CD1c-positive myeloid dendritic cell (primary cell): ENCODE measurements at regions not wholly inside any gene's neighbourhood (a gene's known extent, or its start where the extent isn't known, plus 50 kb on each side); places are given as distances from the start of the nearest gene placed in this dataset.
"Not testable (repeated sequence)": the region's sequence is repeated elsewhere in the genome, so short reads cannot be mapped to it uniquely, and the experiment has no call there.

ENCODE experiments used
- DNase-seq: peaks from one replicate; pipeline ENCODE4 v3.0.0-alpha.2; 2016; ENCODE audit errors: extremely low spot score

- no peak for DNase-seq
Measured at GRCh38 chr10:63077800-63078199, 55.3 kb upstream of the NRBF2 start.

- no peak for DNase-seq
Measured at GRCh38 chr10:63072951-63073350, 60.2 kb upstream of the NRBF2 start.

GRCh38 chr10:63071145-63071544 lies 62.0 kb upstream of the NRBF2 start:
- DNase-seq = no peak

GRCh38 chr10:63069318-63069717 lies 63.8 kb upstream of the NRBF2 start:
- no peak for DNase-seq

GRCh38 chr10:63068246-63068645 lies 64.9 kb upstream of the NRBF2 start:
- peak; percentile 84 for DNase-seq

GRCh38 chr10:63066606-63067005 lies 66.5 kb upstream of the NRBF2 start:
- no peak for DNase-seq

GRCh38 chr10:63064706-63065105 lies 68.4 kb upstream of the NRBF2 start:
- DNase-seq = peak; percentile 47

GRCh38 chr10:63058236-63058635 lies 74.9 kb upstream of the NRBF2 start:
- DNase-seq = no peak

GRCh38 chr10:63057509-63057908 lies 75.6 kb upstream of the NRBF2 start:
- no peak for DNase-seq

GRCh38 chr10:63055705-63056104 lies 77.4 kb upstream of the NRBF2 start:
- DNase-seq = no peak

GRCh38 chr10:63054889-63055611 lies 78.1 kb upstream of the NRBF2 start:
- no peak for DNase-seq

- no peak for DNase-seq
Measured at GRCh38 chr10:63052083-63052482, 81.0 kb upstream of the NRBF2 start.

- no peak for DNase-seq
Measured at GRCh38 chr10:63042256-63042655, 90.9 kb upstream of the NRBF2 start.

GRCh38 chr10:63033616-63034185 lies 99.4 kb upstream of the NRBF2 start:
- not testable (repeated sequence) for DNase-seq

GRCh38 chr10:63030536-63030935 lies 102.6 kb upstream of the NRBF2 start:
- no peak for DNase-seq

- DNase-seq = peak; percentile 74
Measured at GRCh38 chr10:63027531-63027930, 105.6 kb upstream of the NRBF2 start.

- peak; percentile 33 for DNase-seq
Measured at GRCh38 chr10:63021225-63021624, 111.9 kb upstream of the NRBF2 start.

- peak; percentile 75 for DNase-seq
Measured at GRCh38 chr10:63013755-63014154, 119.4 kb upstream of the NRBF2 start.

- no peak for DNase-seq
Measured at GRCh38 chr10:63012623-63013022, 120.5 kb upstream of the NRBF2 start.

GRCh38 chr10:63010203-63010602 lies 122.9 kb upstream of the NRBF2 start:
- no peak for DNase-seq

- no peak for DNase-seq
Measured at GRCh38 chr10:63008491-63008890, 124.6 kb upstream of the NRBF2 start.

GRCh38 chr10:63007112-63007511 lies 126.0 kb upstream of the NRBF2 start:
- no peak for DNase-seq

- DNase-seq = no peak
Measured at GRCh38 chr10:63005246-63005645, 127.9 kb upstream of the NRBF2 start.
